ENCODE measurements at regions not wholly inside any gene's neighbourhood (a gene's known extent, or its start where the extent isn't known, plus 50 kb on each side); places are given as distances from the start of the nearest gene placed in this dataset.

GRCh38 chr17:34071886-34072420, 183.1 kb upstream of the CCL2 start:
- ATAC-seq (ENCODE audit: insufficient read depth, low FRiP score): no peak
- H3K4me1 ChIP-seq (ENCODE audit: control insufficient read depth in 5 of 5, insufficient read depth in 5 of 5, low read length in 5 of 5): no peaks in the 10 kb centered on the region
- H3K27me3 ChIP-seq (ENCODE audit: control insufficient read depth in 3 of 3, insufficient read depth in 3 of 3, low read length in 2 of 3): no peaks in the 10 kb centered on the region
- no peak for DNase-seq
- H3K27ac ChIP-seq (ENCODE audit: low read depth in 1 of 2, low read length in 1 of 2): no peak overlapping the region
- H3K9ac ChIP-seq (ENCODE audit: insufficient read depth in 1 of 2, low read length in 2 of 2): no peak overlapping the region
- no peak for TF ChIP-seq CTCF (IDR thresholded peaks at IDR 0.05; ENCODE audit: control extremely low read depth, extremely low read depth)
- peaks cover 0 to 3% (median 0%) of the 10 kb centered on the region in 4 donors for H3K9me3 ChIP-seq (ENCODE audit: control insufficient read depth in 4 of 4, insufficient read depth in 3 of 4, low read length in 3 of 4)
- H3K36me3 ChIP-seq (ENCODE audit: control insufficient read depth in 4 of 4, insufficient read depth in 4 of 4, low read length in 4 of 4): no peaks in the 10 kb centered on the region
- no peak overlapping the region for H3K4me3 ChIP-seq
- 82 to 83% methylated on average over 11 of the region's 11 CpGs for WGBS, 2 donors

DNA sequence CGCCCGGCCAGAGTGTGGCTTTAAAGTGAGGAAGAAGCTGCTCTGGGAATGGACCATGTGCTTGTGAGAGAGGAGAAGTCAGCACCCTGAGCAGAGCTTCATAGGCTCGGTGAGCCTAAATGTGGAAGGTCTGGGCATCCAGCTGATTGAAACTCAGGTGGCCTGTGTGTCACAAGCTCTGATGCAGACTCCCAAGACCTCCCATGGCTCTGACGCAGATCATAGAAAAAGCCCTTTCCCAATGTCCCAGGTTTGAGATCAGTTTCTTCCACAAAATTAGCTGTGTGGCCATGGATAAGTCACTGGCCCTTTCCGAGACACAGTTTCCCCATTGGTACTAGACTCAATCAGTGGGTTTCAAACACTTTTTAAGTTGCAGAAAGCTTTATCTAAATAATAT, 180.0 kb upstream of the CCL2 start:
- Histone ChIP-seq H3K36me3 (ENCODE audit: control insufficient read depth in 4 of 4, insufficient read depth in 4 of 4, low read length in 4 of 4) (no peaks in the 10 kb centered on the region), H3K27me3 (ENCODE audit: control insufficient read depth in 3 of 3, insufficient read depth in 3 of 3, low read length in 2 of 3) (no peaks in the 10 kb centered on the region), H3K27ac (ENCODE audit: low read depth in 1 of 2, low read length in 1 of 2) (no peak overlapping the region), H3K4me1 (ENCODE audit: control insufficient read depth in 5 of 5, insufficient read depth in 5 of 5, low read length in 5 of 5) (no peaks in the 10 kb centered on the region), H3K4me3 (no peak overlapping the region), H3K9ac (ENCODE audit: insufficient read depth in 1 of 2, low read length in 2 of 2) (no peak overlapping the region), H3K9me3 (ENCODE audit: control insufficient read depth in 4 of 4, insufficient read depth in 3 of 4, low read length in 3 of 4) (peaks cover 0 to 3% (median 0%) of the 10 kb centered on the region in 4 donors)
- ATAC-seq (ENCODE audit: insufficient read depth, low FRiP score) (no peak), DNase-seq (no peak)
- WGBS, 2 donors: 92 to 95% methylated on average over 5 of the region's 5 CpGs
- TF ChIP-seq CTCF (IDR thresholded peaks at IDR 0.05; ENCODE audit: control extremely low read depth, extremely low read depth): no peak

GRCh38 chr17:34076743-34077631, 178.1 kb upstream of the CCL2 start:
- no peak for ATAC-seq (ENCODE audit: insufficient read depth, low FRiP score)
- Histone ChIP-seq H3K36me3 (ENCODE audit: control insufficient read depth in 4 of 4, insufficient read depth in 4 of 4, low read length in 4 of 4) (no peaks in the 10 kb centered on the region), H3K9me3 (ENCODE audit: control insufficient read depth in 4 of 4, insufficient read depth in 3 of 4, low read length in 3 of 4) (peaks cover 0 to 1% (median 0%) of the 10 kb centered on the region in 4 donors), H3K27me3 (ENCODE audit: control insufficient read depth in 3 of 3, insufficient read depth in 3 of 3, low read length in 2 of 3) (no peaks in the 10 kb centered on the region), H3K4me1 (ENCODE audit: control insufficient read depth in 5 of 5, insufficient read depth in 5 of 5, low read length in 5 of 5) (no peaks in the 10 kb centered on the region), H3K27ac (ENCODE audit: low read depth in 1 of 2, low read length in 1 of 2) (no peak overlapping the region), H3K9ac (ENCODE audit: insufficient read depth in 1 of 2, low read length in 2 of 2) (no peak overlapping the region), H3K4me3 (no peak overlapping the region)
- WGBS, 2 donors: 60% methylated on average over 16 of the region's 16 CpGs
- TF ChIP-seq CTCF (IDR thresholded peaks at IDR 0.05; ENCODE audit: control extremely low read depth, extremely low read depth): no peak
- DNase-seq: no peak

Data from lung (tissue), 11 donors.